ENCODE measurements at regions not wholly inside any gene's neighbourhood (a gene's known extent, or its start where the extent isn't known, plus 50 kb on each side); places are given as distances from the start of the nearest gene placed in this dataset.

DNA sequence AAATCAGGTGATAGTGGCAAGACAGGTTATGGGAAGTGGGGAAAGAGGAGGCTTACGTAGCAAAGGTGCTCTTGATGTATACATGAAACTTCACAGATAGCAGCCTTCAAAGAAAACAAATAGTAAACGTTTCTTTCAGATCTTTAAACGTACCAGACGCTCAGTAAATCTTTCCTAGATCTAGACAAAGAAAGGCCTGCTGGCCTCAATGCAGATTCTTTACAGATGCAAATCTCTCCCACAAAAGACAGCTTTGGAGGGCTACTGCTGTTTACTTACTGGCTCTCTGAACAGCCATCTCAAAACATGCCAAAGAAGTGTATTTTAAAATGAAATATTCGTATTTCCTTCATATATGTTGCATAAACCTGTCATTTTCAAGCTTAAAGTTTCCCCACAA, 1279.9 kb upstream of the NRXN1 start:
- Histone ChIP-seq H3F3A (ENCODE audit: insufficient read depth) (no peaks in the 10 kb centered on the region), H3K9me2 (replicated peaks; ENCODE audit: insufficient read depth, low read length) (no peaks in the 10 kb centered on the region), H3K4me3 (ENCODE audit: insufficient read depth, low read length, poor library complexity, severe bottlenecking) (no peak overlapping the region), H3K27ac (ENCODE audit: low read depth, low read length) (no peak overlapping the region), H2AFZ (ENCODE audit: low read depth, low read length, severe bottlenecking) (peak overlapping the region; percentile 85), H3K36me3 (ENCODE audit: low read length) (no peaks in the 10 kb centered on the region), H3K9ac (ENCODE audit: low read length) (no peak overlapping the region), H4K20me1 (ENCODE audit: low read depth, low read length) (no peaks in the 10 kb centered on the region), H3K79me2 (ENCODE audit: insufficient read depth, low read length) (no peaks in the 10 kb centered on the region), H3K27me3 (ENCODE audit: low read length) (no peaks in the 10 kb centered on the region), H3K9me3 (ENCODE audit: insufficient read depth, low read length) (no peaks in the 10 kb centered on the region), H3K4me2 (ENCODE audit: low read depth, low read length, poor library complexity, severe bottlenecking) (no peak overlapping the region)
- TF ChIP-seq EZH2phosphoT487 (conservative IDR thresholded peaks at IDR 0.05; ENCODE audit: low read length), result no peak
- no peak for TF ChIP-seq CTCF (IDR thresholded peaks at IDR 0.05; ENCODE audit: insufficient read depth, low read length, poor library complexity, severe bottlenecking)

DNA sequence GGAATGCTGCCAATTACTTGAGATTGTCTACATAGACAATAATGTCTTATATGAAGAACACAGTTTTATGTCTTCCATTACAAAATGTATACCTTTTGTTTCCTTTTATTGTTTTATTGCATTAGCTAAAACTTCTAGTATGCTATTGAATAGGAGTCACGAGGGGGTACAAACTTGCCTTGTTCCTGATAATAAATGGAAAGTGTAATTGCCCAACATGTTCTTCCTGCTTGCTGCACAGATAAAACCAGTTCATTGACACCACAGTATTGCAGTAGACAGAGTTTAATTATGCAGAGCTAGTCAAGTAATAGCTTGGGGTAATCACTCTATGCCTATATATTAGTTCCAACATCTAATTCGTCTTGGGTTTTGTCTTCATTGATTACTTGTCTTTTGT, 1276.2 kb upstream of the NRXN1 start:
- Histone ChIP-seq H2AFZ (ENCODE audit: low read depth, low read length, severe bottlenecking) (no peak overlapping the region), H3K27me3 (ENCODE audit: low read length) (no peaks in the 10 kb centered on the region), H3F3A (ENCODE audit: insufficient read depth) (no peaks in the 10 kb centered on the region), H3K79me2 (ENCODE audit: insufficient read depth, low read length) (no peaks in the 10 kb centered on the region), H3K36me3 (ENCODE audit: low read length) (no peaks in the 10 kb centered on the region), H3K4me2 (ENCODE audit: low read depth, low read length, poor library complexity, severe bottlenecking) (no peak overlapping the region), H3K9me2 (replicated peaks; ENCODE audit: insufficient read depth, low read length) (no peaks in the 10 kb centered on the region), H4K20me1 (ENCODE audit: low read depth, low read length) (no peaks in the 10 kb centered on the region), H3K9me3 (ENCODE audit: insufficient read depth, low read length) (no peaks in the 10 kb centered on the region), H3K4me3 (ENCODE audit: insufficient read depth, low read length, poor library complexity, severe bottlenecking) (no peak overlapping the region), H3K27ac (ENCODE audit: low read depth, low read length) (no peak overlapping the region), H3K9ac (ENCODE audit: low read length) (no peak overlapping the region)
- no peak for TF ChIP-seq CTCF (IDR thresholded peaks at IDR 0.05; ENCODE audit: insufficient read depth, low read length, poor library complexity, severe bottlenecking)
- TF ChIP-seq EZH2phosphoT487 (conservative IDR thresholded peaks at IDR 0.05; ENCODE audit: low read length), result no peak

GRCh38 chr2:52294628-52295027, 1262.7 kb upstream of the NRXN1 start:
- TF ChIP-seq CTCF (IDR thresholded peaks at IDR 0.05; ENCODE audit: insufficient read depth, low read length, poor library complexity, severe bottlenecking) (no peak), EZH2phosphoT487 (conservative IDR thresholded peaks at IDR 0.05; ENCODE audit: low read length) (no peak)
- no peak overlapping the region for H3K4me3 ChIP-seq (ENCODE audit: insufficient read depth, low read length, poor library complexity, severe bottlenecking)
- H3K9me2 ChIP-seq (replicated peaks; ENCODE audit: insufficient read depth, low read length), result no peaks in the 10 kb centered on the region
- no peak overlapping the region for H3K27ac ChIP-seq (ENCODE audit: low read depth, low read length)
- H3K79me2 ChIP-seq (ENCODE audit: insufficient read depth, low read length), result no peaks in the 10 kb centered on the region
- peaks cover 3% of the 10 kb centered on the region; the same call in 1 of the 2 replicates for H3K36me3 ChIP-seq (ENCODE audit: low read length)
- H3F3A ChIP-seq (ENCODE audit: insufficient read depth), result no peaks in the 10 kb centered on the region
- 0 out of 2 replicates have a peak, but pooled peaks cover 3% of the 10 kb centered on the region for H3K9me3 ChIP-seq (ENCODE audit: insufficient read depth, low read length)
- H2AFZ ChIP-seq (ENCODE audit: low read depth, low read length, severe bottlenecking), result no peak overlapping the region
- H3K9ac ChIP-seq (ENCODE audit: low read length), result no peak overlapping the region
- H4K20me1 ChIP-seq (ENCODE audit: low read depth, low read length), result no peaks in the 10 kb centered on the region
- H3K4me2 ChIP-seq (ENCODE audit: low read depth, low read length, poor library complexity, severe bottlenecking), result no peak overlapping the region
- H3K27me3 ChIP-seq (ENCODE audit: low read length), result no peaks in the 10 kb centered on the region

Data from SU-DHL-6 (cell line).